IMR-90 (cell line): ENCODE measurements at regions not wholly inside any gene's neighbourhood (a gene's known extent, or its start where the extent isn't known, plus 50 kb on each side); places are given as distances from the start of the nearest gene placed in this dataset.

Experiments
- ATAC-seq: fragments of 200-7000 bp; cut with Tn5 transposase; 2 replicates; pipeline ENCODE4 v1.9.1; 2020; ENCODE audit warnings: low read depth, mild to moderate bottlenecking, moderate library complexity
- BruUV-seq: library from RNA; stranded (reverse); fragments of 400-500 nt; replicated peaks from 2 replicates; lab custom pipeline; 2021; lab: Mats Ljungman, UMichigan
- CTCF ChIA-PET: fragments of 300-600 bp; formaldehyde crosslinking; extraction: SDS; loops from one replicate; lab custom pipeline; 2021; ENCODE audit warnings: antibody characterized with exemption; lab: Yijun Ruan, JAX
- POLR2A ChIA-PET: fragments of 300-600 bp; sonication (Branson Sonifier 250); formaldehyde crosslinking; loops from one replicate; lab custom pipeline; 2022; ENCODE audit warnings: antibody characterized with exemption; ENCODE audit not compliant: unreplicated experiment; lab: Charles Lee
- DNase-seq: peaks from one replicate; pipeline ENCODE4 v3.0.0; 2013
- H2AFZ ChIP-seq: replicated peaks from 2 replicates; pipeline ENCODE3; 2013; ENCODE audit warnings: low read length, mild to moderate bottlenecking; ENCODE audit not compliant: poor library complexity
- H2AK5ac ChIP-seq: 2 replicates; pipeline ENCODE4 v1.6.1; 2013; ENCODE audit warnings: low read depth, low read length, inconsistent platforms
- H2AK9ac ChIP-seq: replicated peaks from 2 replicates; pipeline ENCODE3; 2013; ENCODE audit warnings: mild to moderate bottlenecking, low read depth, low read length, moderate library complexity; ENCODE audit not compliant: poor library complexity
- H2BK120ac ChIP-seq: 2 replicates; pipeline ENCODE4 v1.6.1; 2013; ENCODE audit warnings: low read depth, low read length, inconsistent platforms
- H2BK15ac ChIP-seq: 3 replicates; pipeline ENCODE4 v1.6.1; 2013; ENCODE audit warnings: low read depth, low read length, inconsistent platforms
- H2BK20ac ChIP-seq: 2 replicates; pipeline ENCODE4 v1.6.1; 2013; ENCODE audit warnings: low read depth, mild to moderate bottlenecking, inconsistent platforms, low read length, moderate library complexity
- H2BK5ac ChIP-seq: 2 replicates; pipeline ENCODE4 v1.6.1; 2013; ENCODE audit warnings: mild to moderate bottlenecking, low read depth, low read length, inconsistent platforms; ENCODE audit not compliant: poor library complexity, severe bottlenecking
- H3K14ac ChIP-seq: replicated peaks from 2 replicates; pipeline ENCODE4 v1.6.1; 2013; ENCODE audit warnings: low read depth, low read length, inconsistent platforms
- H3K18ac ChIP-seq: 2 replicates; pipeline ENCODE4 v1.6.1; 2013; ENCODE audit warnings: low read depth, low read length, control low read depth
- H3K23ac ChIP-seq: 2 replicates; pipeline ENCODE4 v1.6.1; 2013; ENCODE audit warnings: low read depth, low read length, inconsistent platforms
- H3K27ac ChIP-seq: 2 replicates; pipeline ENCODE4 v1.5.1; 2013; ENCODE audit warnings: mild to moderate bottlenecking, control low read depth, low read length; ENCODE audit not compliant: insufficient read depth
- H3K27me3 ChIP-seq: 2 replicates; pipeline ENCODE4 v1.6.1; 2013; ENCODE audit warnings: low read length; ENCODE audit not compliant: control insufficient read depth, insufficient read depth
- H3K36me3 ChIP-seq: 2 replicates; pipeline ENCODE4 v1.6.1; 2013; ENCODE audit warnings: low read length, mixed read lengths; ENCODE audit not compliant: control insufficient read depth, insufficient read depth
- H3K4ac ChIP-seq: 2 replicates; pipeline ENCODE4 v1.6.1; 2013; ENCODE audit warnings: low read depth, low read length, inconsistent platforms
- H3K4me1 ChIP-seq: 2 replicates; pipeline ENCODE4 v1.6.1; 2013; ENCODE audit warnings: low read length, mixed read lengths; ENCODE audit not compliant: control insufficient read depth, insufficient read depth
- H3K4me2 ChIP-seq: 2 replicates; pipeline ENCODE4 v1.6.1; 2013; ENCODE audit warnings: low read depth, mild to moderate bottlenecking, control low read depth, low read length, moderate library complexity
- H3K4me3 ChIP-seq: 2 replicates; pipeline ENCODE4 v1.5.1; 2013; ENCODE audit warnings: low read depth, mild to moderate bottlenecking, control low read depth, low read length, moderate library complexity; ENCODE audit not compliant: insufficient read depth
- H3K56ac ChIP-seq: 2 replicates; pipeline ENCODE4 v1.6.1; 2013; ENCODE audit warnings: low read length, inconsistent platforms; ENCODE audit not compliant: insufficient read depth; ENCODE audit errors: extremely low read depth
- H3K79me1 ChIP-seq, 2 experiments: 2 replicates each; pipeline ENCODE4 v1.6.1; 2013; ENCODE audit warnings: low read length in 2 of 2, inconsistent platforms in 1 of 2, low read depth in 1 of 2
- H3K9ac ChIP-seq: 2 replicates; pipeline ENCODE4 v1.6.1; 2013; ENCODE audit warnings: low read depth, low read length, control low read depth
- H3K9me1 ChIP-seq: 2 replicates; pipeline ENCODE4 v1.6.1; 2013; ENCODE audit warnings: low read length, inconsistent platforms; ENCODE audit not compliant: insufficient read depth
- H3K9me3 ChIP-seq: 2 replicates; pipeline ENCODE4 v1.6.1; 2013; ENCODE audit warnings: low read length; ENCODE audit not compliant: control insufficient read depth, insufficient read depth
- H4K20me1 ChIP-seq: 2 replicates; pipeline ENCODE4 v1.6.1; 2013; ENCODE audit warnings: low read length, inconsistent platforms; ENCODE audit not compliant: insufficient read depth
- H4K5ac ChIP-seq: 2 replicates; pipeline ENCODE4 v1.6.1; 2013; ENCODE audit warnings: mild to moderate bottlenecking, low read depth, low read length, control low read depth
- H4K8ac ChIP-seq, 2 experiments: 2 replicates each; pipeline ENCODE4 v1.6.1; 2013; ENCODE audit warnings: low read depth in 2 of 2, low read length in 2 of 2, control low read depth in 1 of 2, inconsistent platforms in 1 of 2
- H4K91ac ChIP-seq: 2 replicates; pipeline ENCODE4 v1.6.1; 2013; ENCODE audit warnings: low read depth, low read length, inconsistent platforms; ENCODE audit not compliant: insufficient read depth
- CEBPB ChIP-seq: IDR thresholded peaks from 2 replicates; pipeline ENCODE4 v1.6.1; 2012; ENCODE audit warnings: low read depth, low read length, improper control_type of control experiment
- ELK1 ChIP-seq: fragments of 150-350 bp; IDR thresholded peaks from 2 replicates; pipeline ENCODE4 v1.6.1; 2016; ENCODE audit warnings: low read depth, mild to moderate bottlenecking, low read length, moderate library complexity, borderline replicate concordance
- FOS ChIP-seq: fragments of 150-350 bp; IDR thresholded peaks from 2 replicates; pipeline ENCODE4 v1.6.1; 2016; ENCODE audit warnings: low read depth, low read length
- MAFK ChIP-seq: IDR thresholded peaks from 2 replicates; pipeline ENCODE4 v1.6.1; 2012; ENCODE audit warnings: low read depth, low read length, improper control_type of control experiment
- NFE2L2 ChIP-seq: fragments of 150-350 bp; IDR thresholded peaks from 2 replicates; pipeline ENCODE4 v1.6.1; 2016; ENCODE audit warnings: low read depth, mild to moderate bottlenecking, low read length
- USF2 ChIP-seq: fragments of 150-350 bp; IDR thresholded peaks from 2 replicates; pipeline ENCODE4 v1.6.1; 2017; ENCODE audit warnings: mild to moderate bottlenecking, antibody characterized with exemption, low read length, low read depth
- WGBS, 2 experiments: methylation state at CpG; one replicate each; pipeline versions ENCODE4 v1.1.5 to v1.1.7; 2013; ENCODE audit warnings: missing lambda C conversion rate in 2 of 2; ENCODE audit not compliant: insufficient read length in 1 of 2; ENCODE audit errors: extremely low coverage in 2 of 2; 5-methylcytosine and 5-hydroxymethylcytosine counted together
- dilution Hi-C: fragments of 300-500 bp; cut with HindIII; formaldehyde crosslinking; loops from one replicate; pipeline ENCODE4 v1.14.3; 2018; ENCODE audit warnings: low sequenced_read_pairs; ENCODE audit not compliant: unreplicated experiment
- in situ Hi-C: fragments of 300-500 bp; cut with MboI; formaldehyde crosslinking; loops from 3 replicates; pipeline ENCODE4 v1.14.3; 2019; ENCODE audit warnings: low sequenced_read_pairs, inconsistent platforms, mixed read lengths
- intact Hi-C: fragments of 100-400 bp; cut with micrococcal nuclease; formaldehyde crosslinking; loops from 2 replicates; pipeline ENCODE4 v1.10.0; 2022

- no TSS peak for BruUV-seq
These were observed 354.0 kb downstream of the TMEM167A start for GRCh38 chr5:82723168-82723567.

More at GRCh38 chr5:82723168-82723567, 354.0 kb downstream of the TMEM167A start:
- Histone ChIP-seq H4K5ac (no peak overlapping the region), H3K18ac (no peak overlapping the region), H2AK9ac (no peak overlapping the region), H3K14ac (no peak overlapping the region), H3K9ac (no peak overlapping the region), H3K4me1 (no peaks in the 10 kb centered on the region), H3K79me1 (no peaks in the 10 kb centered on the region), H3K9me3 (no peaks in the 10 kb centered on the region), H2BK15ac (no peak overlapping the region), H3K4me2 (no peak overlapping the region), H2AFZ (no peak overlapping the region), H2BK20ac (no peak overlapping the region), H3K56ac (no peak overlapping the region), H3K36me3 (no peaks in the 10 kb centered on the region), H4K91ac (no peak overlapping the region), H2BK5ac (no peak overlapping the region), H3K23ac (no peak overlapping the region), H3K4me3 (no peak overlapping the region), H3K9me1 (no peaks in the 10 kb centered on the region), H4K8ac (no peak overlapping the region), H3K27me3 (no peaks in the 10 kb centered on the region), H4K20me1 (no peaks in the 10 kb centered on the region), H3K4ac (no peak overlapping the region), H2BK120ac (no peak overlapping the region), H3K27ac (no peak overlapping the region), H2AK5ac (no peak overlapping the region)
- intact Hi-C loops (no loop called here), dilution Hi-C loops (no loop called here), in situ Hi-C loops (no loop called here)
- ChIA-PET POLR2A (no interaction called here), CTCF (interaction anchor here (0.6 kb wide), 1 partner anchor 94 kb away, joined by 6 read pairs; no protein-coding TSS in a partner anchor)
- no peak for DNase-seq
- no CpG with 5 or more reads among the region's 3 CpGs for WGBS, 2 experiments
- TF ChIP-seq MAFK (no peak), ELK1 (no peak), FOS (no peak), USF2 (no peak), NFE2L2 (no peak), CEBPB (no peak)
- ATAC-seq = no peak
